DMS53 (cell line): ENCODE measurements at regions not wholly inside any gene's neighbourhood (a gene's known extent, or its start where the extent isn't known, plus 50 kb on each side); places are given as distances from the start of the nearest gene placed in this dataset.

Experiments
- DNase-seq: peaks from one replicate; lab custom pipeline; 2025; lab: John Stamatoyannopoulos, UW

GRCh38 chr1:201708691-201709090, 120.3 kb upstream of the IPO9 start:
- no peak for DNase-seq

GRCh38 chr1:201709564-201710295, 119.2 kb upstream of the IPO9 start:
- DNase-seq = peak; percentile 79

GRCh38 chr1:201710632-201711597, 118.0 kb upstream of the IPO9 start:
- DNase-seq = no peak

GRCh38 chr1:201711811-201712210, 117.1 kb upstream of the IPO9 start:
- no peak for DNase-seq

- DNase-seq = no peak
Measured at GRCh38 chr1:201712387-201713085, 116.4 kb upstream of the IPO9 start.

GRCh38 chr1:201713086-201713810, 115.7 kb upstream of the IPO9 start:
- peak; percentile 18 for DNase-seq

- DNase-seq = peak; percentile 53
Measured at GRCh38 chr1:201714542-201715329, 114.2 kb upstream of the IPO9 start.

DNA sequence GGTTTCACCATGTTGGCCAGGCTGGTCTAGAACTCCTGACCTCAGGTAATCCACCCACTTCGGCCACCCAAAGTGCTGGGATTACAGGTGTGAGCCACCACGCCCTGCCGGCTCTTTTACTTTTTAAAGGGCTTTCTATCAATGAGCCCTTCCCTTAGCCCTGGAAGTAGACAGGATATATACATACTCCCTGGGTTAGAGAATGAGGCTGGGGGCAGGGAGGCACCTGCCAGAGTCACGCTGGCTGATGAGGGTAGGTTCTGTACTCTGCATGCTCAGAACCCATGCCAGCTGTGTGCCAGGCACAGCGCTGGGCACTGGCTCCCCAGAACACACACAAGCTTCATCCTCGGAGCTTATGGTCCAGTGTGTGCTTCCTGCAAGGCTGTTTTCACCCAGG, 113.6 kb upstream of the IPO9 start:
- DNase-seq = no peak

- no peak for DNase-seq
Measured at GRCh38 chr1:201715801-201716741, 112.9 kb upstream of the IPO9 start.

DNA sequence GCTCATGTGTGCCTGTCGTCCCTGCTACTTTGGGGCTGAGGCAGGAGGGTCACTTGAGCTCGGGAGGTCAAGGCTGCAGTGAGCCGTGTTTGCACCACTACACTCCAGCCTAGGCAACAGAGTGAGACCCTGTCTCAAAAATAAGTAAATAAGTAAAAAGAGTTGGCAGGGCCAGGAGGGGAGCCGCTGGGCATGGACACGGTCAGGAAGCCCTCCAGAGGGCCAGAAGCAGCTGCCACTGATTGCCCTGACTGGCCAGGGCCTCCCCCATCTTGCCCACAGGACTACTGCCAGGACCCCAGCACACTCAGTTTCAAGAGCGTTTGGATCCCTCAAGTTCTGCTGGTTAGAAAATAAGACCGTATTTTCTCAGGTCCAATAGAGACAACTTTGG, 112.2 kb upstream of the IPO9 start:
- no peak for DNase-seq

GRCh38 chr1:201717286-201717685, 111.7 kb upstream of the IPO9 start:
- no peak for DNase-seq

- DNase-seq = peak; percentile 23
Measured at GRCh38 chr1:201718346-201719202, 110.4 kb upstream of the IPO9 start.

GRCh38 chr1:201719812-201720521, 109.0 kb upstream of the IPO9 start:
- no peak for DNase-seq

GRCh38 chr1:201720522-201720844, 108.5 kb upstream of the IPO9 start:
- DNase-seq = no peak

GRCh38 chr1:201721082-201722049, 107.6 kb upstream of the IPO9 start:
- DNase-seq = no peak

DNA sequence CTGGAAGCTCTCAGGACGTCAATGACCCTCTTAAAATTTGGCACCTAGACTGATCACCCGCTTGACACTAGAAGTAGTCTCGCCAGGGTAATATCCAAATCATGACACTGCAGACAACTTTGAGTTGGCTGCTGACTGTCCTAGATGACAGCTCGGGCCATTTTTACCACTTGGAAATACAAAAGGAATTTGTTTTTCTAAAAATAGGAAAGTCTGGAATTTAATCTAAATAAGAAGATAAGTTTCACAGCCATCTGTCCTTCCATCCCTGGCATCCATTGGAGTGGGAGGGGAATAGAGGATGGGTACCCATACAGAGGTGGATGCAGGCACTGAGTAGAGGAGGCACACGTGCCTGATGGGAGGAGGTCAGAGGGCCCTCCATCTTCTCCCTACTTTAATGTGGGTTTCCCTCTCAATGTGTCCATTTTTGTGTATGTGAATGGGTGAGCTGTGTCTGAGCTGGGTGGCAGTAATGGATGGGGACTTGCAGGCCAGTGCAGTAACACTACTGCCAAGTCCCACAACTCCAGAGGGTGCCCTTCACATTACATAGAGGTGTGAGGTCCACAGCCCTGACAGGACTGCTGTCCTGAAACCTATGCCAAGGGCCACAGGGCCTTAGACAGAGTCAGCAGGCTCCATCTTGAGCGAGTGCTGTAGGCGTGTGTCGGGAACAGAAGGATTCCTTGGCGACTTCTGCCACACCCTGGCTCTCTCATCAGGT, 104.8 kb upstream of the IPO9 start:
- DNase-seq = no peak

GRCh38 chr1:201724766-201725118, 104.2 kb upstream of the IPO9 start:
- no peak for DNase-seq
